HG02678 (cell line): ENCODE measurements at regions not wholly inside any gene's neighbourhood (a gene's known extent, or its start where the extent isn't known, plus 50 kb on each side); places are given as distances from the start of the nearest gene placed in this dataset.

Source experiments
- ATAC-seq: cut with Tn5 transposase; IDR thresholded peaks from one replicate; pipeline ENCODE4 v1.9.1; 2021; ENCODE audit warnings: mild to moderate bottlenecking, moderate library complexity; ENCODE audit not compliant: unreplicated experiment

GRCh38 chr2:104502901-104503300, 351.0 kb upstream of the POU3F3 start:
- no peak for ATAC-seq

GRCh38 chr2:104504331-104505073, 349.4 kb upstream of the POU3F3 start:
- ATAC-seq: no peak

- ATAC-seq: no peak
Observed at GRCh38 chr2:104518256-104518655, 335.7 kb upstream of the POU3F3 start.

DNA sequence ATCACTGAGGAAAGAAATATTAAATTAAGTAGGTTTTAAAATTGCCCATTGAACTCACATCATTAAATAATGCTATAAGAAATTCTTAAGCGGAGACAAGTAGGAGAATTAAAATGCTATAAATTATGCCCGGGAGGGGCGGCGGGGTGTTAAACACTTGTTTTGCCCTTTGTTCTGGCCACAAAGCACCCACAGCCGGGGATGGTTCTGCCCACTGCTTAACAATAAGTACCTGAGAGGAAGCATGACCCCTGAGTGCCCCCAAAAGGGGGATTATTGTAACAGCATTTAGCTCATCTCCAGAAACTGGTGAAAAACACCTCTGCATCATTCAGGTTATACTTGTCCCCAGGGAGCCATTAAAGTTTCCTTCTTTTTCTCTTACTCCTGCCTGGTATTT, 332.7 kb upstream of the POU3F3 start:
- no peak for ATAC-seq

DNA sequence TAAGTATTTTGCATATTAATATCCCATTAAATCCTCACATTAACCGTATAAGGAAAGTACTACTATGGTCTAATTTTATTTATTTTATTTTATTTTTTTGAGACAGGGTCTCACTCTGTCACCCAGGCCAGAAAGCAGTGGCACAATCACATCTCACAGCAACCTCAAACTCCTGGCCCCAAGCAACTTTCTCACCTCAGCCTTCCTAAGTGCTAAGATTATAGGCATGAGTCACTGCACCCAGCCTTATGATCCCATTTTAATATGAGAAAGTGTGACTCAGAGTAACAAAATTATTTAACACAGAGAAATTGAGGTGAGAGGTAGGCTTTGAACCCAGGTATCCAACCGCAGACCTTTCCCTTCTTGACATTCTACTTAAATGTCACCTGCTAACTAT, 330.0 kb upstream of the POU3F3 start:
- ATAC-seq: no peak

- ATAC-seq: no peak
Observed at GRCh38 chr2:104528101-104528500, 325.8 kb upstream of the POU3F3 start.

DNA sequence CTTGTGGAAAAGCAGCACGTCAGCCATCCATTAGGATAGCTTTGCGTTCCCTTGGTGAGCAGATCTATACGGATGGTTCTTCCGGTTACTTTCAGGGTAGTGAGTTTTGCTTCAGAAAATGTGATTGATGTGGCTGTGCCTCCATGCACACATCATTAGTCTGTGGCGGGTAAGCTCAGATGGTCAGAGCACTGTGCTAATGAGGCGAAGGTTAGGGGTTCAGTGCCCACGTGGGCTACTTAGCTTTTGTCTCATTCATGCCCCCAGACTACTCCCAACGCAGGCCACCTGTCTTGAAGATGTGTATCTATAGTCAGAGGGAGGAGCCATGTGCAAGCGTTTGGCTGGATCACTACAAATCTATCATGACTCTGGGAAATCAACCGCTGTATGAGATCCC, 322.8 kb upstream of the POU3F3 start:
- ATAC-seq: no peak

GRCh38 chr2:104537116-104537515, 316.8 kb upstream of the POU3F3 start:
- no peak for ATAC-seq

GRCh38 chr2:104538077-104538476, 315.8 kb upstream of the POU3F3 start:
- ATAC-seq: no peak

GRCh38 chr2:104539649-104540048, 314.3 kb upstream of the POU3F3 start:
- ATAC-seq: no peak

DNA sequence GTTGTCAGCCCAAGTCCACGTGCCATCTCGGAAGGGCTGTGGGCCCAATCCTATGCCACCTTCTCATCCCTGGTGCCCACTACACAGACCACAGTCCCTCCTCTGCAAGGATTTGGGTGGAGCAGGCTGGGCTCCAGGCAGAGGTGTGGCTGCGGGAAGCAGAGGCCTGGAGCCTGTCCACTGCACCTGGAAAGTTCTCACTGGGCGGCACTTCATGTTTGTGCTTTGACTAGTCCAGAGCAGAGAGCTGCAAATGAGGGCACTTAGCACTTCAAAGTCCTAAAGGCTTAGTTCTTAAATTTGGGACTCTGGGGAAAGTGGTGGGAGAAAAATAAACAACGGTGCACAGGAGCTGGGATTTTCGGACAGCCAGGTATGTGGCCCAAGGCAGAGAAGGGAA, 308.9 kb upstream of the POU3F3 start:
- no peak for ATAC-seq

GRCh38 chr2:104546537-104546936, 307.4 kb upstream of the POU3F3 start:
- no peak for ATAC-seq

GRCh38 chr2:104547221-104547620, 306.7 kb upstream of the POU3F3 start:
- ATAC-seq: no peak

DNA sequence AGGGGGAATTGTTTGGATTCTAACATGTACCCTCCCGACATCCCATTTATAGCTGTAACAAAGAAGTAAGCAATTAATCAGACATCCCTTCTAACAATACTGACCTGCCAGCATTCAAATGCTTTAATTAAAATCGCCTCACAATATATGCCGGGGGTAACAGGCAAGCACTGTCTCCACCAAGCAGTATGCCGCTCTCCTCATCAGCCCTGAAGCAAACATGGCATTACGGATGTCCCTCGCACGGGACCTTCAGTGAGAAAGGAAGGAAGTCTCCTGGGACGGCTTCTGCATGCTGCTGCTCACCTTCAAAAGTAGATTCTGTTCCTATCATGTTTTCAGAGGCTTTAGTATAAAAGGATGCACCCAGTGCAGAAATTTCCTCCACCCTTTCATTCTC, 292.7 kb upstream of the POU3F3 start:
- no peak for ATAC-seq

DNA sequence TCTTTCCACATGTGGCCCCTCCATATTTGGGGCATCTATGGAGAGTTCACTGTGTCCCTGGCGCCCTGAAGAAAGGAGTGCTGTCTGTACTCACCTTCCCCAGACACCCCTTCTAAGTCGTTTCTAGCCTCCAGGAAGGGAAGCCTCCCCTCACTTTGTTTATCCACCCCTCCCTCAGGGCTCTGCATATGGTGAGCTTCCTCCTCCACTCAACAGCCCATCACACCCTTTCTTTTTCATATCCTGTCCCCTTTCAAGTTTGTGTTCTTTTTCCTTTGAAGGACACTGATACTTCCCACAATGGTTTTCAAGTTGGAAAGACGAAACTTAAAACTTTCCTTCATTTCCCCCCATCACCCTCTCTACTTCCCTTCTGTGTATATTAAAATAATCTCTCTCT, 291.4 kb upstream of the POU3F3 start:
- ATAC-seq: no peak

DNA sequence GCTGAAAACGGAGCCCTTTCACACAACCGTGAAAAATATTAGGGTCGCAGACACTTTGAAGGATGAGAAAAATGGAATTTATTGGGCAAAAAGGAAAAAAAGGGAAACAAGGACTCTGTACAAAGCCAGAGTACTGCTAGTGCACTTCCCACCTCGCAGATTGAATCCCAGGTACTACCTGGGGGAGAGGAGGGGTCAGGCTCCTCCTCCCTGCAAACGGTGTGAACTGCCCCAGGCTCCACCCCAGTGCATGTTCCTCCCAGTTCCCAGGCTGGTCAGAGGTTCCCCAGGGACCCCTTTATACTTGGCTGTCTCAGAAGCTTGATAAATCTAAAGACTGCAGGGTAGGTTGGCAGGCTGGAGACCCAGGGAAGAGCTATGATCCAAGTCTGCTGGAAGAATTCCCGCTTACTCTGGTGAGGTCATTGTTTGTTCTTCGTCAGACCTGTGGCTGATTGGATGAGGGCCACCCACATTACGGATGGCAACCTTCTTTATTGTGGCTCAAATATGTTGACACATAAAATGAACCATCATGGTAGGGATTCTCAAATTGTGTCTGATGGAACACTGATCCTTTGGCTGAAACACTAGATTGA, 290.4 kb upstream of the POU3F3 start:
- ATAC-seq: no peak

DNA sequence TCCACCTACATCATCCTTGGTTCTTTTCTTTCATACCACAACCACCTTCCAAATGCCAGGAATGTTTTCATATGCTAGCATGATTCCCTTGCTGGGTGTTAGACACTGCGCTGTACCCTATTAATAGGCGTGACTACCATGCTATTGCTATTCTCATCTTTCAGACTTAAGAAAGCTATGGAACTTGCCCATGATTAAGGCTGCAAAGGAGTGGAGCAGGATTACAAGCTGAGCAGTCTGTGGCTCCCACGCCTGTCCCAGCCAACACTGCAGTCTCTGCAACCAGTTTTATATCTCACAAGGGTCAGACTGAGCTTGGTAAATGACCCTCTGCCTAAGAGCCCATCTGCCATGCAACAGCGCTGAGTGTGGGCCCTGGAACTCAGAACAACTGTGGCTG, 285.7 kb upstream of the POU3F3 start:
- ATAC-seq: no peak

DNA sequence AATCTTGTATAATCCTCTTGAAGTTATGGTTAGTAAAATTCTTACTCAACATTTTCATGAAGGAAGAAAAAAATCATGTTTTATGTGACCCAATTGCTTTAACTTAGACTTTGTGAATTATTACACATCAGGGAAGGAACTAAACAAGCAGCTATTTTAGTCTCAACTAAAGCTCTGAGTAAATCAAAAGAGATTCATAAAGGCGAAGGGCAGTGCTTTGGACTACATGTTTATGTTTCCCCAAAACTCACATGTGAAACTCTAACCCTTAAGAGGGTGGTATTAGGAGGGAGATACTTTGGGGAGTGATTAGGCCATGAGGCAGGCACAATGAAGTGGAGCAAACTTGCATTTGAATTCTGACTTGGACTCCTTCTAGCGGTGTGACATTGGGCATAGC, 283.7 kb upstream of the POU3F3 start:
- ATAC-seq: no peak

GRCh38 chr2:104572834-104573233, 281.1 kb upstream of the POU3F3 start:
- no peak for ATAC-seq

DNA sequence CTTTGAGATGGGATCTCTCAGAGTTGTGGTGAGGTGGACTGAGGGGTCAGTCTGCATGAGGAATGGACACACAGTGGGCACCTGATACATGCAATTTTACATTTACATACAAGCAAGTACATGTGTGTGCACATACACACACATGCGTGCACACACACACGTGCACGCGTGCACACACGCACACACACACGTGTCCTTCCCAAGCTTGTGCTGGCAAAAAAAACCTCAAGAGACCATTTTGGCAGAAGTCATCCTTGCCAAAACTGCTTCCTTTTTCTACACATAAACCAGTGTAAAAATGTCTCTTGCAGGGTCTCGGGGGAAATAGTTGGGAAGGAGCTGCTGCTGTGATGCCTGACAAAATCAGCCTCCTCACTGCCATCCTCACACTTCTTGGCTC, 279.5 kb upstream of the POU3F3 start:
- ATAC-seq: no peak

- ATAC-seq: no peak
Observed at GRCh38 chr2:104577143-104577542, 276.8 kb upstream of the POU3F3 start.

- no peak for ATAC-seq
Observed at GRCh38 chr2:104582471-104582870, 271.4 kb upstream of the POU3F3 start.

GRCh38 chr2:104583811-104584210, 270.1 kb upstream of the POU3F3 start:
- no peak for ATAC-seq
